ENCODE measurements at regions not wholly inside any gene's neighbourhood (a gene's known extent, or its start where the extent isn't known, plus 50 kb on each side); places are given as distances from the start of the nearest gene placed in this dataset.

DNA sequence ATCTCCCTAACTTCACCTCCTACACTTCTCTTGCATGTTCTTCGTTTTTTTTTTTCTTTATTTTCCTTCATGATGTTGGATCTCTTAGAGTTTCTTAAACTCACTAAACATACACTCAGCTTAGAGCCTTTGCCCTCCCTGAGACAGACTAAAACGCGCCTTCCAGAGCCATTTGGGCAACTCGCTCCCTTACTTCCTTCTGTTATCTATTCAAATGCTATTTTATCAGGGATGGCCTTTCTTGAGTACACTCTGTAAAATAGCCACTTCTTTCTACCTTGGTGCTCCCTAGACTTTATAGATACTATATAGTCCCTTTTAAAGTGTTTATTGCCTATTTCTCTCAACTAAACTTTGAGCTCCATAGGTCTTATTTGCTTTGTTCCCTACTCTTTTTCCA, 598.2 kb upstream of the NECTIN3 start:
- Histone ChIP-seq H3K9me3 (replicated peaks) (no peaks in the 10 kb centered on the region), H3K4me3 (no peak overlapping the region), H3K27me3 (ENCODE audit: low read depth) (no peaks in the 10 kb centered on the region), H3K27ac (replicated peaks) (no peak overlapping the region), H3K4me1 (no peaks in the 10 kb centered on the region), H3K36me3 (no peaks in the 10 kb centered on the region)
- intact Hi-C loops (cut with micrococcal nuclease), result no loop called here
- DNase-seq, result no peak
- TF ChIP-seq, protein P1, sequence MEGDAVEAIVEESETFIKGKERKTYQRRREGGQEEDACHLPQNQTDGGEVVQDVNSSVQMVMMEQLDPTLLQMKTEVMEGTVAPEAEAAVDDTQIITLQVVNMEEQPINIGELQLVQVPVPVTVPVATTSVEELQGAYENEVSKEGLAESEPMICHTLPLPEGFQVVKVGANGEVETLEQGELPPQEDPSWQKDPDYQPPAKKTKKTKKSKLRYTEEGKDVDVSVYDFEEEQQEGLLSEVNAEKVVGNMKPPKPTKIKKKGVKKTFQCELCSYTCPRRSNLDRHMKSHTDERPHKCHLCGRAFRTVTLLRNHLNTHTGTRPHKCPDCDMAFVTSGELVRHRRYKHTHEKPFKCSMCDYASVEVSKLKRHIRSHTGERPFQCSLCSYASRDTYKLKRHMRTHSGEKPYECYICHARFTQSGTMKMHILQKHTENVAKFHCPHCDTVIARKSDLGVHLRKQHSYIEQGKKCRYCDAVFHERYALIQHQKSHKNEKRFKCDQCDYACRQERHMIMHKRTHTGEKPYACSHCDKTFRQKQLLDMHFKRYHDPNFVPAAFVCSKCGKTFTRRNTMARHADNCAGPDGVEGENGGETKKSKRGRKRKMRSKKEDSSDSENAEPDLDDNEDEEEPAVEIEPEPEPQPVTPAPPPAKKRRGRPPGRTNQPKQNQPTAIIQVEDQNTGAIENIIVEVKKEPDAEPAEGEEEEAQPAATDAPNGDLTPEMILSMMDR (IDR thresholded peaks at IDR 0.05; ENCODE audit: borderline replicate concordance), result no peak

- H3K9me3 ChIP-seq (replicated peaks), result no peaks in the 10 kb centered on the region
- no peaks in the 10 kb centered on the region for H3K36me3 ChIP-seq
- no peak for DNase-seq
- H3K27ac ChIP-seq (replicated peaks), result no peak overlapping the region
- intact Hi-C loops (cut with micrococcal nuclease), result no loop called here
- no peaks in the 10 kb centered on the region for H3K27me3 ChIP-seq (ENCODE audit: low read depth)
- no peak overlapping the region for H3K4me3 ChIP-seq
- H3K4me1 ChIP-seq, result no peaks in the 10 kb centered on the region
- TF ChIP-seq, protein P1 (IDR thresholded peaks at IDR 0.05; ENCODE audit: borderline replicate concordance), result no peak
These were observed 597.2 kb upstream of the NECTIN3 start for GRCh38 chr3:110474397-110474796.

DNA sequence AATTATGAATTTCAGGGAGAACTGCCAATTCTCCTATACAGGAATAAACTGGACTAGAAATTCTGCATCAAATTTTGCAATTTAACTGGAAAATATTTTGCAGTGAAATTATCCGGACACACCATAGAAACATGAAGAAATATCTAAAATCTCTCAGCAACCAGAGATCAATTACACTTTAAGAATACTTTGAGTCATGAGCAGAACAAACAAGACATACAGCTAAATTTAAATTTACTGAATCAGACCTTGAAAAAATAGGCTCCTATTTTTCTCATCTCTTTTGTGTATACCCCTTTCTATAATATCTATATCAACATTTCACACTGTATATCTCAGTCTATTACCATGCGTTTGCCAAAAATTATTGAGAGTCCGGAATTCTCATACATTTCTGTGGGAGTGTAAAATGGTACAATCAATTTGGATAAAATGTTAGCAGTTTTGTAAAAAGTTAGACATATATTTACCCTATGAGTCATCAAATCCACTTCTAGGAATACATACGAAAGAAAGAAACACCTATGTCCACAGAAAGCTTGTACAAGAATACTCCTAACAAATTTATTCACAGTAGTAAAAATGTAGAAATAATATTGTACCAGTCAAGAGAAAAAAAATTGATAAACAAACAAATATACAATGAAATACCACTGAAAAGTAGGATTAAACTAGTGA, 593.1 kb upstream of the NECTIN3 start:
- Histone ChIP-seq H3K27ac (replicated peaks) (no peak overlapping the region), H3K27me3 (ENCODE audit: low read depth) (no peaks in the 10 kb centered on the region), H3K4me1 (no peaks in the 10 kb centered on the region), H3K4me3 (no peak overlapping the region), H3K36me3 (no peaks in the 10 kb centered on the region), H3K9me3 (replicated peaks) (peaks cover 18% of the 10 kb centered on the region)
- intact Hi-C loops (cut with micrococcal nuclease), result no loop called here
- no peak for DNase-seq
- TF ChIP-seq, protein P1 (IDR thresholded peaks at IDR 0.05; ENCODE audit: borderline replicate concordance), result no peak

DNA sequence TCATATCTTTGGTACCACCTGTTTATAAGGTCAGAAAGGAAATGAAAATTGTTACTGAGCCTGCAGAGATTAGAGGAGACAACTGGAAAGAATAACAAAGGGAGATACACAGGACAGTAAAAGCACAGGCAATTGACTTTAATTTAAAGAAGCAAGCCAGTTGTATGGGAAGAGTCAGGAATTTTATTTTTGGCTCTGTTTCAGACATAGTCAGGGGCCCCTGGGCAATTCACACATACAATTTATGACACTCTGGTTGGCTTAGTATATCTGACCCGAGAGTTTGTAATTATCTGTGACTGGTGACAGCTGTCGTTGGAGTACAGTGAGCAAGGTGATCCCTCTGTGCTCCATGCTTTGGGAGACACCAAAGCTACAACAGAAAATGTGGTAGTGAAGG, 591.9 kb upstream of the NECTIN3 start:
- Histone ChIP-seq H3K36me3 (no peaks in the 10 kb centered on the region), H3K27me3 (ENCODE audit: low read depth) (no peaks in the 10 kb centered on the region), H3K9me3 (replicated peaks) (peaks cover 29% of the 10 kb centered on the region), H3K4me3 (no peak overlapping the region), H3K4me1 (no peaks in the 10 kb centered on the region), H3K27ac (replicated peaks) (no peak overlapping the region)
- intact Hi-C loops (cut with micrococcal nuclease), result no loop called here
- TF ChIP-seq, protein P1 (IDR thresholded peaks at IDR 0.05; ENCODE audit: borderline replicate concordance), result no peak
- DNase-seq, result no peak

GRCh38 chr3:110485389-110485788, 586.2 kb upstream of the NECTIN3 start:
- TF ChIP-seq, protein P1 (IDR thresholded peaks at IDR 0.05; ENCODE audit: borderline replicate concordance), result no peak
- no peaks in the 10 kb centered on the region for H3K36me3 ChIP-seq
- DNase-seq, result no peak

More at GRCh38 chr3:110485389-110485788, 586.2 kb upstream of the NECTIN3 start:
- Histone ChIP-seq H3K27me3 (ENCODE audit: low read depth) (no peaks in the 10 kb centered on the region), H3K27ac (replicated peaks) (no peak overlapping the region), H3K4me3 (no peak overlapping the region), H3K9me3 (replicated peaks) (peaks cover 81% of the 10 kb centered on the region), H3K4me1 (no peaks in the 10 kb centered on the region)
- intact Hi-C loops (cut with micrococcal nuclease), result no loop called here
